GM18508 (cell line): ENCODE measurements at regions not wholly inside any gene's neighbourhood (a gene's known extent, or its start where the extent isn't known, plus 50 kb on each side); places are given as distances from the start of the nearest gene placed in this dataset.
A peak's percentile ranks its signal among the peaks of the same experiment; 100 is the strongest.
"Not testable (repeated sequence)": the region's sequence is repeated elsewhere in the genome, so short reads cannot be mapped to it uniquely, and the experiment has no call there.

Experiments used
- ATAC-seq: cut with Tn5 transposase; IDR thresholded peaks from one replicate; pipeline ENCODE4 v1.9.1; 2021; ENCODE audit warnings: moderate number of reproducible peaks; ENCODE audit not compliant: insufficient read depth, unreplicated experiment

- no peak for ATAC-seq
Measured at GRCh38 chrX:121389976-121390714, 342.7 kb downstream of the GLUD2 start.

- no peak for ATAC-seq
Measured at GRCh38 chrX:121405826-121406225, 358.4 kb downstream of the GLUD2 start.

- no peak for ATAC-seq
Measured at GRCh38 chrX:121407627-121408026, 360.2 kb downstream of the GLUD2 start.

GRCh38 chrX:121431514-121431913, 384.1 kb downstream of the GLUD2 start:
- ATAC-seq: not testable (repeated sequence)

GRCh38 chrX:121433289-121433688, 385.9 kb downstream of the GLUD2 start:
- no peak for ATAC-seq

- ATAC-seq: not testable (repeated sequence)
Measured at GRCh38 chrX:121437666-121438065, 390.3 kb downstream of the GLUD2 start.

GRCh38 chrX:121455890-121456289, 408.5 kb downstream of the GLUD2 start:
- ATAC-seq: no peak

- ATAC-seq: peak; percentile 93
Measured at GRCh38 chrX:121456315-121456714, 408.9 kb downstream of the GLUD2 start.

GRCh38 chrX:121457096-121457495, 409.7 kb downstream of the GLUD2 start:
- ATAC-seq: no peak

- ATAC-seq: no peak
Measured at GRCh38 chrX:121479406-121479805, 432.0 kb downstream of the GLUD2 start.

GRCh38 chrX:121496966-121497365, 449.6 kb downstream of the GLUD2 start:
- ATAC-seq: no peak

GRCh38 chrX:121504153-121504552, 456.7 kb downstream of the GLUD2 start:
- no peak for ATAC-seq

GRCh38 chrX:121546317-121546716, 498.9 kb downstream of the GLUD2 start:
- no peak for ATAC-seq

GRCh38 chrX:121558886-121559285, 511.5 kb downstream of the GLUD2 start:
- no peak for ATAC-seq

GRCh38 chrX:121562616-121563015, 515.2 kb downstream of the GLUD2 start:
- ATAC-seq: no peak

- ATAC-seq: peak; percentile 69
Measured at GRCh38 chrX:121569609-121570008, 522.2 kb downstream of the GLUD2 start.

- no peak for ATAC-seq
Measured at GRCh38 chrX:121570072-121570841, 522.8 kb downstream of the GLUD2 start.

GRCh38 chrX:121571333-121571732, 523.9 kb downstream of the GLUD2 start:
- no peak for ATAC-seq

GRCh38 chrX:121574384-121574783, 527.0 kb downstream of the GLUD2 start:
- not testable (repeated sequence) for ATAC-seq

- no peak for ATAC-seq
Measured at GRCh38 chrX:121579016-121579760, 531.8 kb downstream of the GLUD2 start.

GRCh38 chrX:121581885-121582284, 534.5 kb downstream of the GLUD2 start:
- no peak for ATAC-seq
